Fibroblast of skin of right biceps (primary cell): ENCODE measurements at regions not wholly inside any gene's neighbourhood (a gene's known extent, or its start where the extent isn't known, plus 50 kb on each side); places are given as distances from the start of the nearest gene placed in this dataset.
"Not testable (repeated sequence)": the region's sequence is repeated elsewhere in the genome, so short reads cannot be mapped to it uniquely, and the experiment has no call there.

Experiments used
- DNase-seq: peaks from one replicate; pipeline ENCODE4 v3.0.0-alpha.2; 2013

- DNase-seq, result no peak
These were observed 216.0 kb upstream of the SFSWAP start for GRCh38 chr12:131494741-131495524.

- no peak for DNase-seq
These were observed 212.9 kb upstream of the SFSWAP start for GRCh38 chr12:131497966-131498365.

- DNase-seq, result no peak
These were observed 211.6 kb upstream of the SFSWAP start for GRCh38 chr12:131499160-131499863.

DNA sequence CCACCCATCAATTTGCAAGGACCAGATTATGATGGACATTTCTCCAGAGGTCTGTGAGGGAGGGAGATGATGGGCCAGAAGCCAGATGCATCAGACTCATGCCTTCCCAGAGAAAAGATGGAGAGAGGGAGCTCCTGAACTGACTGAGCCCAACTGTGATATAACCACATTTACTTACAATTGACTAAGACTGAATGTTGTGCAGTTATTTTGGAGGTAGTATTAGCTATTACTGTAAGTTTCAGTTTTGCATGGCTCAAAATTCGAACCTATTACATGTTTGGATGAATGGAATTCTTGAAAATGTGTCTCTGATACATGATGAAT, 211.1 kb upstream of the SFSWAP start:
- no peak for DNase-seq

GRCh38 chr12:131500564-131500963, 210.3 kb upstream of the SFSWAP start:
- DNase-seq, result no peak

DNA sequence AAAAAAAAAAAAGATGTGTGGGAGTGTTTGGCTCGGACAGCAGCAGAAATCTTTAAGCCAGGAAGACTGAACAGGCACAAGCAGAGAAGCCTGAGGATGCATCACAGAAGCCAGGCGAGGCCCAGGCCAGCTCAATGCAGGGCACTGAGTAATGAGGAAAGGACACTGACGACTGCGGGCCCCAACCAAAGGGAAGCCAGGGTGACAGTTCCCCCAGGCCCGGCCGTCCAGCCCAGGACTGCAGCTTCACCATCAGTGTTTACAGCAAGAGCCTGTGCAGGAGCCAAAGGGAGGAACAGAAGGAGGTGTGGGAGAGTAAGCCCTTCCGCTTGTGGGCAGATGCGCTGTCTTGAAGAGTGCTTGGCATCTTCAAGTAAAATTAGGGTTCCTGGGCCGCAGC, 205.3 kb upstream of the SFSWAP start:
- DNase-seq, result no peak

- DNase-seq, result no peak
These were observed 204.5 kb upstream of the SFSWAP start for GRCh38 chr12:131506426-131506825.

DNA sequence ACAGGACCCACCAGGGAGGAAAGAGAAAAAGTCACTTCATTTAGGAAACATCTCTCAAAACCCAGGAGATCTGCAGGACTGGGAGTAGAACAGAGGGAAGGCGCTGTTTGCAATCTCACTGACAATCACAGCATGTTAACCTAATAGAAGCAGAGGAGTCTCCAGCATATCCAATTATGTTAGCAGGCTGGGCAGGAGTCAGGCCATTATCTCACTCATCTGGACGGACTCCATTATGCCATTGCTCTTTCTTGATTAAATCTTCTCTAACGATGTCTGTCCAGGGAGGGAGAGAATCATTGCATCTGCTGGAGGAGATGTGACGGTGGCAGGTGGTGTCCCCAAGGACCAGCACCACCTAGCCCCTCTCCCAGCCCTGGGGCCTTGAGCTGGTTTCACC, 203.8 kb upstream of the SFSWAP start:
- no peak for DNase-seq

GRCh38 chr12:131507881-131508280, 203.0 kb upstream of the SFSWAP start:
- DNase-seq, result no peak

DNA sequence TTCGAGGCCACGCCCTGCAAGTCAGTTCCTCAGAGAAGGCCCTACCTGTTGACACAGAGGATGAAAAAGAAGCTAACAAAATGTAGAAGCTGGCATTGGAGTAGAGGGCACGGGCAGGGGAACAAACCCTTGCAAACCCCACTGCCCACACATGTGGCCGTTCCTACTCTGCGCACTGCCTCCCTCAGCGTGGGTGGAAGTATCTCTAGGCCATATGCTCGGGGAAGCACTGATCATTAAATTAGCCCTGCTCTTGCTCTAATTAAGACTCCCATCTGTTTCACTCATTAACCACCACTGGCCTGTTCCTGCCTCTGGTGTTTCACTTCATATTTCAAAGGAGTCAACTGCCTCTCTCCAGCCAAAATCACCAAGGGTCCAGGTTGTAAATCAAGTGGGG, 201.2 kb upstream of the SFSWAP start:
- no peak for DNase-seq

GRCh38 chr12:131510431-131510830, 200.5 kb upstream of the SFSWAP start:
- no peak for DNase-seq

- DNase-seq, result peak; percentile 42
These were observed 199.5 kb upstream of the SFSWAP start for GRCh38 chr12:131511391-131511802.

- DNase-seq, result no peak
These were observed 198.9 kb upstream of the SFSWAP start for GRCh38 chr12:131511803-131512561.

DNA sequence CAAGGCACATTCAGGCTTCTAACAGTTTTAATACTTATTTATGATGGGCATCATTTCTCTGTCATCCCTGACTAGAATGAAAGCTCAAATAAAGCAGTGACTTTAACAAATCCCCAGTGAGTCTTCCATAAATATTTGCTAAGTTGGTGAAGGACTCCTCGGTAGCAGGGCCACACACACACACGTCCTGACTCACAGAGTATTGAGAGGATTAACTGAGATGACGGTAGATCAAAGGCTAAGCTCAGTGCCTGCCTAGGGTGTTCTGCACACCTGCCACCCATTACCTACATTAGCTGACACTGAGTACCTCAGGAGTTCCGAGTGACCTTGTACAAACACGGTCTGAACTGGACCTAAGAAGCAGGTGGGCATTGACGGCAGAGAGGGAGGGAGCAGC, 197.3 kb upstream of the SFSWAP start:
- DNase-seq, result no peak

DNA sequence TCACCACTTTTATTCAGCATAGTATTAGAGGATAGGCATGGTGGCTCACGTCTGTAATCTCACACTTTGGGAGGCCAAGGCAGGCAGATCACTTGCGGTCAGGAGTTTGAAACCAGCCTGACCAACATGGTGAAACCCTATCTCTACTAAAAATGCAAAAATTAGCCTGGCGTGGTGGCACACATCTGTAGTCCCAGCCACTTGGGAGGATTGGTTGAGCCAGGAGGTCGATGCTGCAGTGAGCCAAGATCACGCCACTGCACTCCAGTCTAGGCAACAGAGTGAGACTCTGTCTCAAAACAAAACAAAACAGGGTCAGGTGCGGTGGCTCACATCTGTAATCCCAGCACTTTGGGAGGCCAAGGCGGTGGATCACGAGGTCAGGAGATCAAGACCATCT, 190.3 kb upstream of the SFSWAP start:
- DNase-seq, result not testable (repeated sequence)

DNA sequence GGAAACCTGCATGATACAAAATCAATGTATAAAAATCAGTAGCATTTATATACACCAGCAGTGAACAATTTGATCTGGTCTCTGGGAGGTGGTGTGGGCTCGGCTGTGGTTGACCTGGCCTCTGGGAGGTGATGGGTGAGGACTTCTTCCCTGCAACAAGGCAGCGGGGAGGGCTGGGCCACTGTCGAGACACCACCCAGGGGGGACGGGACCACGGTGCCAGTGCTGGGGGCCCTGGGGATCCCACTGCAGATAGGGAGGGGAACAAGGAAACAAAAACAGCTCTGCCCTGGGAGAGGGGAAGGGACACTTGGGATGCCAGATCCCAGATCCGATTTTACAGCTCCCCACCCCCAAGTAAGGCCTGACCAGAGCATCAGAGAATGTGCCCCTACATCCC, 189.6 kb upstream of the SFSWAP start:
- no peak for DNase-seq

GRCh38 chr12:131525795-131526508, 184.9 kb upstream of the SFSWAP start:
- DNase-seq, result no peak

GRCh38 chr12:131527092-131527491, 183.8 kb upstream of the SFSWAP start:
- no peak for DNase-seq

DNA sequence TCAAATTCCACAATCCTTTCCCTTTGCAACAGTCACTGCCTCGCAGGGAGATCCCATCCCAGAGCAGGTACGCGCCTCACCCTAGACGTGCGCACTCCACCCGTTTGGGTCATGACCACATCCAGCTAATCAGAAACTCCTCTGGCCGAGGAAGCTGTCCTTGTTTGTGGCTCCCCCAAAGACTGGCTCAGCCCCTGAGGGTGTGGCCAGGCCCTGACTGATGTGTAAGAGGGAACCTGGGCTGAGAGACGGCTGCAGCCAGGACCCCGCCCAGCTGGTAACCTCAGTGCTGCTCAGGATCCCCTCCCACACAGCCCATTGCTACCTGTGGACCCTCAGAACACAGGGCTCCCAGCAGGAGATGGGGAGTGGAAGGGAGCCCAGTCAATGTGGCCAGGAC, 183.2 kb upstream of the SFSWAP start:
- no peak for DNase-seq

DNA sequence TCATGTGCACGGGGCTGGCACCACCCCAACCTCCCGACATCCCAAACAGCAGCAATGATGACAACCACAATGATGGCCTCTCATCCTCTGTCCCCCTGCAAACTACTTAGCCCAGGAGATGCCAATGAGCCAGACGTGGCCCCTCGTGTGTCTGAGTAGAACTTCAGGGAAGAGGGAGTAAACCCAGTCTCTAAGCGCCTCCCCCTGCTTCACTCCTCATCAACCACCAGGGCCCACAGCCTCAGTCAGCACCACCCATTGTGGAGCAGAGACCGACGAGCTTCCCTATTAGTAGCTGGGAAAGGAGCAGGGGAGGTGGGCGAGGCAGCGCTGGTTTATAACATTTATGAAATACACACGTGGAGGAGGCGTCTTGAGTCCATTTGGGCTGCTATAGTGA, 182.7 kb upstream of the SFSWAP start:
- no peak for DNase-seq

DNA sequence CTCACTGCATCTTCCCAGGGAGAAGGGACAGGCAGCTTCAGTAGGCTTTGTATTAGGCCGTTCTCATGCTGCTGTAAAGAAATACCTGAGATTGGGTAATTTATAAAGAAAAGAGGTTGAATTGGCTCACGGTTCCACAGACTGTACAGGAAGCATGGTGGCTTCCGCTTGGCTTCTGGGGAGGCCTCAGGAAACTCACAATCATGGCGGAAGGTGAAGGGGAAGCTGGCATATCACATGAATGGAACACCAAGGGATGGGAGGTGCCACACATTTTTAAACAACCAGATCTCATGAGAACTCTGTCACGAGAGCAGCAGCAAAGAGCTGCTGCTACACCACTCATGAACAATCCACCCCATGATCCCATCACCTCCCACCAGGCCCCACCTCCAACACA, 182.2 kb upstream of the SFSWAP start:
- no peak for DNase-seq

DNA sequence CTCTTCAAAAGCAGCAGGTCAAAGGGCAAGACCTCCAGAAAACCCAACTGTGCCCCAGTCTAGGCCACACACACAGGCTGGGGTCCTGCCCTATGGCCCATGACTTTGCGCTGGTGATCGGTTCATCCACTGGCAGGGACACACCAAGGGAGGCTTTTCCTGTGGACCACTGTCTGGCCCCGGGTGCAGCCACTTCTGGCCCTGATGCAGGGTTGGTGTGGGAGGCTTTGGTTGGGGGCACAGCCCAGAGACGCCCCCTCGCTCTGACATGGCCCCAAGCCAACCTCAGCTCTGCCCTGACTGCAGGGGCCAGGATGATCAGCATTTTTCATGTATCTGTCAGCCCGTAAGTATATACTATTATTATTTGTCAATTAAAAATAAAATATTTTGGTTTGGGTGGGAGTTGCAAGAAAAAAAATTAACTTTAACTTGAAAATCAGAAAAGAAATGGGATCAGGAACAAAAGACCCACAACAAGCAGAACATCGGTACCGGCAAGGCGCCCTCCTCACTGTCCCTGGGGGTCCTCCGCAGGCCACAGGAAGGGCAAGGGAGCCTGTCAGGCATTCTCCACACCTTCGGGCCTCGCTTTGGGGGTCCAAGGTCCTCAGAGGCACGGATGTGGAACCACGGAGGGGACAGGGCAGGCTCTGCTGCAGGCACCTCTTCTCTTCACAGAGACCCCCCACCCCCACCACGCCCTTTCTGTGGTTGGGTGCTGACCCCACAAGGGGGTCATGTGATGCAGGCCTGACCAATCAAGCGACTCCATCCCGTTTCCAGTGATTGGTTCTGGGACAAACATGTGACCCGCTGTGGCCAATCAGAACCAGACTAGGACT, 181.5 kb upstream of the SFSWAP start:
- no peak for DNase-seq

GRCh38 chr12:131530041-131530332, 180.9 kb upstream of the SFSWAP start:
- DNase-seq, result no peak
